ENCODE measurements at regions not wholly inside any gene's neighbourhood (a gene's known extent, or its start where the extent isn't known, plus 50 kb on each side); places are given as distances from the start of the nearest gene placed in this dataset.
"Not testable (repeated sequence)": the region's sequence is repeated elsewhere in the genome, so short reads cannot be mapped to it uniquely, and the experiment has no call there.

DNA sequence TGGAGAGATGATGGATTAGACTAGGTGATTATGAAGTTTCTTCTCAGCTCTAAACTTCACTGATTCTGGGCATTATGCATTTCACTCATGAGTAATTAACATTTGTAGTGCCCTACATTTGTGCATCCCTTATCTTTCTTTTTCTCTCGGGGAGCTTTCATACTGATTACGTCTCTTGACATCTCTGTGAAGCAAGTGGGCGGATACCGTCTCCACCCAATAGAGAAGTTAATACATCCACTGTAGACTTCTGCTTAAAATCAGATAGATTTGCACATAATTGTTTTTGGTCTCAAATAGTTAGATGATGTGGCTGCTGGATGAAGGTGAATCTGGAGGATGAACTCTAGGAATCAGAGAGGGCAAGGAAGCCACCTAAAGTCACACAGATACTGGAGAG is 653.6 kb upstream of the EEF2KMT start (continued):
- TF ChIP-seq, protein P1, sequence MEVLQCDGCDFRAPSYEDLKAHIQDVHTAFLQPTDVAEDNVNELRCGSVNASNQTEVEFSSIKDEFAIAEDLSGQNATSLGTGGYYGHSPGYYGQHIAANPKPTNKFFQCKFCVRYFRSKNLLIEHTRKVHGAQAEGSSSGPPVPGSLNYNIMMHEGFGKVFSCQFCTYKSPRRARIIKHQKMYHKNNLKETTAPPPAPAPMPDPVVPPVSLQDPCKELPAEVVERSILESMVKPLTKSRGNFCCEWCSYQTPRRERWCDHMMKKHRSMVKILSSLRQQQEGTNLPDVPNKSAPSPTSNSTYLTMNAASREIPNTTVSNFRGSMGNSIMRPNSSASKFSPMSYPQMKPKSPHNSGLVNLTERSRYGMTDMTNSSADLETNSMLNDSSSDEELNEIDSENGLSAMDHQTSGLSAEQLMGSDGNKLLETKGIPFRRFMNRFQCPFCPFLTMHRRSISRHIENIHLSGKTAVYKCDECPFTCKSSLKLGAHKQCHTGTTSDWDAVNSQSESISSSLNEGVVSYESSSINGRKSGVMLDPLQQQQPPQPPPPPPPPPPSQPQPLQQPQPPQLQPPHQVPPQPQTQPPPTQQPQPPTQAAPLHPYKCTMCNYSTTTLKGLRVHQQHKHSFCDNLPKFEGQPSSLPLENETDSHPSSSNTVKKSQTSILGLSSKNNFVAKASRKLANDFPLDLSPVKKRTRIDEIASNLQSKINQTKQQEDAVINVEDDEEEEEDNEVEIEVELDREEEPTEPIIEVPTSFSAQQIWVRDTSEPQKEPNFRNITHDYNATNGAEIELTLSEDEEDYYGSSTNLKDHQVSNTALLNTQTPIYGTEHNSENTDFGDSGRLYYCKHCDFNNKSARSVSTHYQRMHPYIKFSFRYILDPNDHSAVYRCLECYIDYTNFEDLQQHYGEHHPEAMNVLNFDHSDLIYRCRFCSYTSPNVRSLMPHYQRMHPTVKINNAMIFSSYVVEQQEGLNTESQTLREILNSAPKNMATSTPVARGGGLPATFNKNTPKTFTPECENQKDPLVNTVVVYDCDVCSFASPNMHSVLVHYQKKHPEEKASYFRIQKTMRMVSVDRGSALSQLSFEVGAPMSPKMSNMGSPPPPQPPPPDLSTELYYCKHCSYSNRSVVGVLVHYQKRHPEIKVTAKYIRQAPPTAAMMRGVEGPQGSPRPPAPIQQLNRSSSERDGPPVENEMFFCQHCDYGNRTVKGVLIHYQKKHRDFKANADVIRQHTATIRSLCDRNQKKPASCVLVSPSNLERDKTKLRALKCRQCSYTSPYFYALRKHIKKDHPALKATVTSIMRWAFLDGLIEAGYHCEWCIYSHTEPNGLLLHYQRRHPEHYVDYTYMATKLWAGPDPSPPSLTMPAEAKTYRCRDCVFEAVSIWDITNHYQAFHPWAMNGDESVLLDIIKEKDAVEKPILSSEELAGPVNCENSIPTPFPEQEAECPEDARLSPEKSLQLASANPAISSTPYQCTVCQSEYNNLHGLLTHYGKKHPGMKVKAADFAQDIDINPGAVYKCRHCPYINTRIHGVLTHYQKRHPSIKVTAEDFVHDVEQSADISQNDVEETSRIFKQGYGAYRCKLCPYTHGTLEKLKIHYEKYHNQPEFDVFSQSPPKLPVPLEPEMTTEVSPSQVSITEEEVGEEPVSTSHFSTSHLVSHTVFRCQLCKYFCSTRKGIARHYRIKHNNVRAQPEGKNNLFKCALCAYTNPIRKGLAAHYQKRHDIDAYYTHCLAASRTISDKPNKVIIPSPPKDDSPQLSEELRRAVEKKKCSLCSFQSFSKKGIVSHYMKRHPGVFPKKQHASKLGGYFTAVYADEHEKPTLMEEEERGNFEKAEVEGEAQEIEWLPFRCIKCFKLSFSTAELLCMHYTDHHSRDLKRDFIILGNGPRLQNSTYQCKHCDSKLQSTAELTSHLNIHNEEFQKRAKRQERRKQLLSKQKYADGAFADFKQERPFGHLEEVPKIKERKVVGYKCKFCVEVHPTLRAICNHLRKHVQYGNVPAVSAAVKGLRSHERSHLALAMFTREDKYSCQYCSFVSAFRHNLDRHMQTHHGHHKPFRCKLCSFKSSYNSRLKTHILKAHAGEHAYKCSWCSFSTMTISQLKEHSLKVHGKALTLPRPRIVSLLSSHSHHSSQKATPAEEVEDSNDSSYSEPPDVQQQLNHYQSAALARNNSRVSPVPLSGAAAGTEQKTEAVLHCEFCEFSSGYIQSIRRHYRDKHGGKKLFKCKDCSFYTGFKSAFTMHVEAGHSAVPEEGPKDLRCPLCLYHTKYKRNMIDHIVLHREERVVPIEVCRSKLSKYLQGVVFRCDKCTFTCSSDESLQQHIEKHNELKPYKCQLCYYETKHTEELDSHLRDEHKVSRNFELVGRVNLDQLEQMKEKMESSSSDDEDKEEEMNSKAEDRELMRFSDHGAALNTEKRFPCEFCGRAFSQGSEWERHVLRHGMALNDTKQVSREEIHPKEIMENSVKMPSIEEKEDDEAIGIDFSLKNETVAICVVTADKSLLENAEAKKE (CRISPR knock-in tag; IDR thresholded peaks at IDR 0.05), result no peak
- TF ChIP-seq EZH2phosphoT487 (IDR thresholded peaks at IDR 0.05; ENCODE audit: unreplicated experiment), result no peak
- no peak for TF ChIP-seq EZH2 (IDR thresholded peaks at IDR 0.05; ENCODE audit: low read depth, unreplicated experiment)
- TF ChIP-seq STAT1 (IDR thresholded peaks at IDR 0.05; ENCODE audit: unreplicated experiment), result no peak

DNA sequence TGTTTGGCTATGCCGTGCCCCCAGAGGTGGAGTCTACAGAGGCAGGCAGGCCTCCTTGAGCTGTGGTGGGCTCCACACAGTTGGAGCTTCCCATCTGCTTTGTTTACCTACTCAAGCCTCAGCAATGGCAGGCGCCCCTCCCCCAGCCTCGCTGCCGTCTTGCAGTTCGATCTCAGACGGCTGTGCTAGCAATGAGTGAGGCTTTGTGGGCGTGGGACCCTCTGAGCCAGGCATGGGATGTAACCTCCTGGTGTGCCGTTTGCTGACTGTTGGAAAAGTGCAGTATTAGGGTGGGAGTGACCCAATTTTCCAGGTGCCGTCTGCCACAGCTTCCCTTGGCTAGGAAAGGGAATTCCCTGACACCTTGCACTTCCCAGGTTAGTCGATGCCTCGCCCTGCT is 652.8 kb upstream of the EEF2KMT start:
- H3K4me3 ChIP-seq; H3K79me2 ChIP-seq (replicated peaks; ENCODE audit: insufficient read depth); H3K9me2 ChIP-seq (ENCODE audit: insufficient read depth); H3K36me3 ChIP-seq (ENCODE audit: insufficient read depth); H3K36me3 Mint-ChIP-seq (ENCODE audit: low read depth); H3F3A ChIP-seq (replicated peaks; ENCODE audit: low read depth); H4K20me1 ChIP-seq (replicated peaks; ENCODE audit: insufficient read depth); H3K27ac ChIP-seq (ENCODE audit: low read depth); DNase-seq (ENCODE audit: low spot score); H3K27me3 Mint-ChIP-seq (ENCODE audit: insufficient read depth, low read depth, poor library complexity); ATAC-seq; H3K4me2 ChIP-seq; H3K27me3 ChIP-seq (ENCODE audit: insufficient read depth); H3K27ac Mint-ChIP-seq; H2AFZ ChIP-seq: not testable (repeated sequence)
- Mint-ChIP-seq H3K4me3 (0 out of 3 replicates have a peak overlapping the region, but pooled peaks have one; percentile 14), H3K9me3 (peaks cover 20% of the 10 kb centered on the region), H3K4me1 (peaks cover 40% of the 10 kb centered on the region)
- peaks cover 12% of the 10 kb centered on the region for H3K4me1 ChIP-seq (ENCODE audit: insufficient read depth)

DNA sequence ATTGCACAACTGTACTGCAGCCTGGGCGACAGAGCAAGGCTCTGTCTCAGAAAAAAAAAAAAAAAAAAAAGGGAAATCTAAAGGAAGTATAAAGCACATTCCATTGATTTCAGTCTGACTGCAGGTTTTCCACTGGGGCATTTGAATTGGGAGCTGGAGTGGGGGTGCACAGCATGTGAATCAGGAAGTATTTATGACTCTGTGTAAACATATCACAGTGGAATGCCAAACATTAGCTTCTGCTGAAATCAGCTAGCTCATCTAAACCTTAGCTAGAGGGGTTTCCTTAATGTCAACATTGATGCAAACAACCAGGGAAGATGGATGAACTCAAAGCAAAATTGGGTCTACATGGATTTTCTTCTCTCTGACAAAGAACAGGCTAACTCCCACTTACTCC is 641.0 kb upstream of the EEF2KMT start:
- H4K20me1 ChIP-seq (replicated peaks; ENCODE audit: insufficient read depth), result no peaks in the 10 kb centered on the region
- no peak for ATAC-seq
- H2AFZ ChIP-seq, result no peak overlapping the region
- no peak overlapping the region for H3K4me3 ChIP-seq
- no peaks in the 10 kb centered on the region for H3F3A ChIP-seq (replicated peaks; ENCODE audit: low read depth)
- Mint-ChIP-seq H3K36me3 (ENCODE audit: low read depth) (no peaks in the 10 kb centered on the region), H3K4me1 (peaks cover 12% of the 10 kb centered on the region), H3K27ac (no peak overlapping the region), H3K27me3 (ENCODE audit: insufficient read depth, low read depth, poor library complexity) (no peaks in the 10 kb centered on the region), H3K4me3 (no peak overlapping the region), H3K9me3 (no peaks in the 10 kb centered on the region)
- no peaks in the 10 kb centered on the region for H3K79me2 ChIP-seq (replicated peaks; ENCODE audit: insufficient read depth)
- DNase-seq (ENCODE audit: low spot score), result no peak
- no peak overlapping the region for H3K4me2 ChIP-seq
- no peaks in the 10 kb centered on the region for H3K27me3 ChIP-seq (ENCODE audit: insufficient read depth)
- no peaks in the 10 kb centered on the region for H3K9me2 ChIP-seq (ENCODE audit: insufficient read depth)
- H3K4me1 ChIP-seq (ENCODE audit: insufficient read depth), result no peaks in the 10 kb centered on the region
- no peak overlapping the region for H3K27ac ChIP-seq (ENCODE audit: low read depth)
- H3K36me3 ChIP-seq (ENCODE audit: insufficient read depth), result no peaks in the 10 kb centered on the region
- TF ChIP-seq EZH2phosphoT487 (IDR thresholded peaks at IDR 0.05; ENCODE audit: unreplicated experiment), result no peak
- TF ChIP-seq JUNB (IDR thresholded peaks at IDR 0.05; ENCODE audit: unreplicated experiment), result no peak
- no peak for TF ChIP-seq ETS1 (IDR thresholded peaks at IDR 0.05)
- TF ChIP-seq ZNF331 (CRISPR knock-in tag; IDR thresholded peaks at IDR 0.05; ENCODE audit: low read depth), result no peak
- TF ChIP-seq POLR2AphosphoS5 (IDR thresholded peaks at IDR 0.05; ENCODE audit: low read depth), result no peak
- TF ChIP-seq EZH2 (IDR thresholded peaks at IDR 0.05; ENCODE audit: low read depth, unreplicated experiment), result no peak
- TF ChIP-seq CTCF (conservative IDR thresholded peaks at IDR 0.05; ENCODE audit: low read depth in 2 of 2), result no peak
